ENCODE measurements at regions not wholly inside any gene's neighbourhood (a gene's known extent, or its start where the extent isn't known, plus 50 kb on each side); places are given as distances from the start of the nearest gene placed in this dataset.

DNA sequence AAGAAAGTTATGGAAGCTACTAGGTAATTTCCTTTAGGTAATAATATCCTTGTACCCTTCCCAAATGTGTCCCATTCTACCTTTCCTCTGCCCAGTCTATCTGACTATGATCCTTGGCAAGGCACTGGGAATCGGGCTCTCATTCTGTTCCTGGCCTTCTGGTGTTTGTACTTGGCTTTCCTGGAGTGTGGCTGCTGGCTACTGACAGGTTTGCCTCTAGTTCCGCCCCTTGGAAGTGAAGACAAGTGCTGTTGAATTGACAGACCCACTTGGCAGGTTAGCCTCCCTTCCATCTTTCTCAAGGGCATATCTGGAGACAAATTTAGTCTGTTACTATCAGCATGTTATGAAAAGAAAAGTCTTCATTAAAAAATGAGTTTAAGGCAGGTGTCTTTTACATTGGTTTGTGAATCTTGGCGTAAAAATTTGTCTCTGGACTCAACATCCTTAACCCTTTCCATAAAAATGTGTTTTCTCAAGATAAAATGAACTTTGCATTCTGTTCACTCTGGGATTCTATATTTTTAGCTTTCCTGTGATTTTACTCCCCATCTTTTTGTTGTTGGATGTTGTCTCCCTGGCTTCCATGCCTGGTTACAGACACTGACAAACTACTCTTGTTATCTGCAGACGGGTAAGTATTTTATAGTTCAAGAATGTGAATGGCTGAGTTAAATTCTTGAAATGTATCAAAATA lies 287.4 kb upstream of the PDGFD start:
- intact Hi-C loops (cut with micrococcal nuclease; ENCODE audit: unreplicated experiment): no loop called here
- Histone ChIP-seq H3K4me2 (ENCODE audit: low read length) (no peak overlapping the region), H3K9me2 (ENCODE audit: insufficient read depth, low read length) (no peaks in the 10 kb centered on the region), H3K4me3 (ENCODE audit: low read depth, low read length, poor library complexity, severe bottlenecking) (no peak overlapping the region), H4K20me1 (ENCODE audit: insufficient read depth, low read length) (no peaks in the 10 kb centered on the region), H3K79me2 (ENCODE audit: insufficient read depth, low read depth, low read length) (no peaks in the 10 kb centered on the region), H3K9me3 (ENCODE audit: low read length) (no peaks in the 10 kb centered on the region), H3K27ac (ENCODE audit: low read depth, low read length, poor library complexity, severe bottlenecking) (no peak overlapping the region), H3K36me3 (ENCODE audit: insufficient read depth, low read length) (no peaks in the 10 kb centered on the region), H2AFZ (ENCODE audit: low read length) (no peak overlapping the region), H3K4me1 (ENCODE audit: insufficient read depth, low read length, poor library complexity, severe bottlenecking) (no peaks in the 10 kb centered on the region)
- BruUV-seq (replicated peaks): no TSS peak
- CTCF ChIA-PET (ENCODE audit: unreplicated experiment): no interaction called here
- no peak for TF ChIP-seq EZH2phosphoT487 (IDR thresholded peaks at IDR 0.05; ENCODE audit: borderline replicate concordance, low read depth, low read length)
- TF ChIP-seq, protein P1, sequence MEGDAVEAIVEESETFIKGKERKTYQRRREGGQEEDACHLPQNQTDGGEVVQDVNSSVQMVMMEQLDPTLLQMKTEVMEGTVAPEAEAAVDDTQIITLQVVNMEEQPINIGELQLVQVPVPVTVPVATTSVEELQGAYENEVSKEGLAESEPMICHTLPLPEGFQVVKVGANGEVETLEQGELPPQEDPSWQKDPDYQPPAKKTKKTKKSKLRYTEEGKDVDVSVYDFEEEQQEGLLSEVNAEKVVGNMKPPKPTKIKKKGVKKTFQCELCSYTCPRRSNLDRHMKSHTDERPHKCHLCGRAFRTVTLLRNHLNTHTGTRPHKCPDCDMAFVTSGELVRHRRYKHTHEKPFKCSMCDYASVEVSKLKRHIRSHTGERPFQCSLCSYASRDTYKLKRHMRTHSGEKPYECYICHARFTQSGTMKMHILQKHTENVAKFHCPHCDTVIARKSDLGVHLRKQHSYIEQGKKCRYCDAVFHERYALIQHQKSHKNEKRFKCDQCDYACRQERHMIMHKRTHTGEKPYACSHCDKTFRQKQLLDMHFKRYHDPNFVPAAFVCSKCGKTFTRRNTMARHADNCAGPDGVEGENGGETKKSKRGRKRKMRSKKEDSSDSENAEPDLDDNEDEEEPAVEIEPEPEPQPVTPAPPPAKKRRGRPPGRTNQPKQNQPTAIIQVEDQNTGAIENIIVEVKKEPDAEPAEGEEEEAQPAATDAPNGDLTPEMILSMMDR (conservative IDR thresholded peaks at IDR 0.05; ENCODE audit: low read length): no peak
- POLR2A ChIA-PET: no interaction called here
- DNase-seq (ENCODE audit: low spot score): no peak

- CTCF ChIA-PET (ENCODE audit: unreplicated experiment): no interaction called here
Measured at GRCh38 chr11:104443387-104443786, 279.4 kb upstream of the PDGFD start.

GRCh38 chr11:104442321-104442720 lies 278.4 kb upstream of the PDGFD start:
- TF ChIP-seq, protein P1 (conservative IDR thresholded peaks at IDR 0.05; ENCODE audit: low read length): no peak
- TF ChIP-seq EZH2phosphoT487 (IDR thresholded peaks at IDR 0.05; ENCODE audit: borderline replicate concordance, low read depth, low read length): no peak
- no peak overlapping the region for H2AFZ ChIP-seq (ENCODE audit: low read length)
- H3K79me2 ChIP-seq (ENCODE audit: insufficient read depth, low read depth, low read length): no peaks in the 10 kb centered on the region
- no peaks in the 10 kb centered on the region for H4K20me1 ChIP-seq (ENCODE audit: insufficient read depth, low read length)
- no peaks in the 10 kb centered on the region for H3K4me1 ChIP-seq (ENCODE audit: insufficient read depth, low read length, poor library complexity, severe bottlenecking)
- ChIA-PET POLR2A (no interaction called here), CTCF (ENCODE audit: unreplicated experiment) (no interaction called here)
- intact Hi-C loops (cut with micrococcal nuclease; ENCODE audit: unreplicated experiment): no loop called here
- no peak overlapping the region for H3K4me2 ChIP-seq (ENCODE audit: low read length)
- no peaks in the 10 kb centered on the region for H3K9me2 ChIP-seq (ENCODE audit: insufficient read depth, low read length)
- DNase-seq (ENCODE audit: low spot score): no peak
- H3K9me3 ChIP-seq (ENCODE audit: low read length): no peaks in the 10 kb centered on the region
- no TSS peak for BruUV-seq (replicated peaks)
- no peak overlapping the region for H3K27ac ChIP-seq (ENCODE audit: low read depth, low read length, poor library complexity, severe bottlenecking)
- H3K36me3 ChIP-seq (ENCODE audit: insufficient read depth, low read length): no peaks in the 10 kb centered on the region
- H3K4me3 ChIP-seq (ENCODE audit: low read depth, low read length, poor library complexity, severe bottlenecking): no peak overlapping the region

More at GRCh38 chr11:104443387-104443786, 279.4 kb upstream of the PDGFD start:
- Histone ChIP-seq H3K4me1 (ENCODE audit: insufficient read depth, low read length, poor library complexity, severe bottlenecking) (no peaks in the 10 kb centered on the region), H4K20me1 (ENCODE audit: insufficient read depth, low read length) (no peaks in the 10 kb centered on the region), H3K9me2 (ENCODE audit: insufficient read depth, low read length) (no peaks in the 10 kb centered on the region), H3K4me3 (ENCODE audit: low read depth, low read length, poor library complexity, severe bottlenecking) (no peak overlapping the region), H3K9me3 (ENCODE audit: low read length) (no peaks in the 10 kb centered on the region), H3K27ac (ENCODE audit: low read depth, low read length, poor library complexity, severe bottlenecking) (no peak overlapping the region), H3K79me2 (ENCODE audit: insufficient read depth, low read depth, low read length) (no peaks in the 10 kb centered on the region), H3K4me2 (ENCODE audit: low read length) (no peak overlapping the region), H3K36me3 (ENCODE audit: insufficient read depth, low read length) (no peaks in the 10 kb centered on the region), H2AFZ (ENCODE audit: low read length) (no peak overlapping the region)
- DNase-seq (ENCODE audit: low spot score): no peak
- no TSS peak for BruUV-seq (replicated peaks)
- intact Hi-C loops (cut with micrococcal nuclease; ENCODE audit: unreplicated experiment): no loop called here
- POLR2A ChIA-PET: no interaction called here
- no peak for TF ChIP-seq EZH2phosphoT487 (IDR thresholded peaks at IDR 0.05; ENCODE audit: borderline replicate concordance, low read depth, low read length)
- TF ChIP-seq, protein P1 (conservative IDR thresholded peaks at IDR 0.05; ENCODE audit: low read length): no peak
